HL-60 (cell line): ENCODE measurements at regions not wholly inside any gene's neighbourhood (a gene's known extent, or its start where the extent isn't known, plus 50 kb on each side); places are given as distances from the start of the nearest gene placed in this dataset.

ENCODE experiments used
- DNase-seq, 2 experiments: peaks; one replicate each; pipeline ENCODE4 v3.0.0-alpha.2; 2010 to 2020; ENCODE audit warnings: low read depth in 1 of 2, low spot score in 1 of 2
- H3K27ac ChIP-seq: fragments of 250-450 bp; sonication (Bioruptor Pico); replicated peaks from 2 replicates; pipeline ENCODE4 v1.5.1; 2020; ENCODE audit warnings: mild to moderate bottlenecking, moderate library complexity
- H3K27me3 ChIP-seq: fragments of 250-450 bp; sonication (Bioruptor Pico); 2 replicates; pipeline ENCODE4 v1.5.1; 2021; ENCODE audit warnings: mild to moderate bottlenecking, moderate library complexity; ENCODE audit not compliant: insufficient read depth, poor library complexity, severe bottlenecking
- H3K4me3 ChIP-seq: replicated peaks from 2 replicates; pipeline ENCODE4 v1.5.1; 2011; ENCODE audit warnings: mild to moderate bottlenecking, control low read depth, low read length; ENCODE audit not compliant: insufficient read depth
- CTCF ChIP-seq: IDR thresholded peaks from one replicate; pipeline ENCODE4 v1.5.1; 2011; ENCODE audit warnings: low read length, control low read depth, inconsistent platforms; ENCODE audit not compliant: insufficient read depth
- GABPA ChIP-seq: IDR thresholded peaks from 2 replicates; pipeline ENCODE4 v1.6.1; 2012; ENCODE audit warnings: low read depth
- POLR2AphosphoS5 ChIP-seq: IDR thresholded peaks from 2 replicates; pipeline ENCODE4 v1.6.1; 2012; ENCODE audit warnings: low read depth
- REST ChIP-seq: IDR thresholded peaks from 2 replicates; pipeline ENCODE4 v1.6.1; 2012; ENCODE audit warnings: low read depth; ENCODE audit not compliant: insufficient replicate concordance
- SPI1 ChIP-seq: IDR thresholded peaks from 2 replicates; pipeline ENCODE4 v1.6.1; 2012; ENCODE audit warnings: low read depth, mild to moderate bottlenecking, borderline replicate concordance

- DNase-seq: peak; percentile 28 to 36
Observed at GRCh38 chr7:131010717-131011431, 276.9 kb upstream of the KLF14 start.

GRCh38 chr7:131011432-131011742 is 277.4 kb upstream of the KLF14 start:
- Histone ChIP-seq H3K4me3 (no peak overlapping the region), H3K27ac (peak overlapping the region; percentile 70), H3K27me3 (no peaks in the 10 kb centered on the region)
- DNase-seq: peak; percentile 45 to 77
- no peak for TF ChIP-seq POLR2AphosphoS5
- no peak for TF ChIP-seq GABPA
- TF ChIP-seq CTCF: no peak
- TF ChIP-seq SPI1: no peak
- no peak for TF ChIP-seq REST

More at GRCh38 chr7:131010717-131011431, 276.9 kb upstream of the KLF14 start:
- Histone ChIP-seq H3K27ac (peak overlapping the region; percentile 70), H3K27me3 (no peaks in the 10 kb centered on the region), H3K4me3 (no peak overlapping the region)
- TF ChIP-seq POLR2AphosphoS5 (no peak), CTCF (no peak), SPI1 (no peak), REST (no peak), GABPA (no peak)

GRCh38 chr7:131011976-131012375 is 278.0 kb upstream of the KLF14 start:
- peak overlapping the region; percentile 70 for H3K27ac ChIP-seq
- DNase-seq: peak; percentile 18 to 23
- H3K4me3 ChIP-seq: no peak overlapping the region
- H3K27me3 ChIP-seq: no peaks in the 10 kb centered on the region
- TF ChIP-seq GABPA: no peak
- TF ChIP-seq CTCF: no peak
- no peak for TF ChIP-seq SPI1
- TF ChIP-seq POLR2AphosphoS5: no peak
- TF ChIP-seq REST: no peak
